WERI-Rb-1 (cell line): ENCODE measurements at regions not wholly inside any gene's neighbourhood (a gene's known extent, or its start where the extent isn't known, plus 50 kb on each side); places are given as distances from the start of the nearest gene placed in this dataset.

Experiments
- DNase-seq: peaks from one replicate; pipeline ENCODE4 v3.0.0-alpha.2; 2020
- H3K27ac ChIP-seq: fragments of 250-450 bp; sonication (Bioruptor Pico); 2 replicates; pipeline ENCODE4 v1.5.1; 2020; ENCODE audit warnings: mild to moderate bottlenecking, moderate library complexity
- H3K27me3 ChIP-seq: fragments of 250-450 bp; sonication (Bioruptor Pico); 2 replicates; pipeline ENCODE4 v1.5.1; 2021; ENCODE audit warnings: mild to moderate bottlenecking, low read depth, moderate library complexity; ENCODE audit not compliant: insufficient read depth, severe bottlenecking
- H3K36me3 ChIP-seq: fragments of 250-450 bp; sonication (Bioruptor Pico); 2 replicates; pipeline ENCODE4 v1.5.1; 2020; ENCODE audit warnings: mild to moderate bottlenecking, moderate library complexity
- H3K4me3 ChIP-seq: 2 replicates; pipeline ENCODE4 v1.5.1; 2011; ENCODE audit warnings: low read depth, mild to moderate bottlenecking, control low read depth, low read length
- H3K9me3 ChIP-seq: fragments of 250-450 bp; sonication (Bioruptor Pico); 2 replicates; pipeline ENCODE4 v1.5.1; 2021; ENCODE audit warnings: mild to moderate bottlenecking, moderate library complexity; ENCODE audit not compliant: severe bottlenecking
- CTCF ChIP-seq: IDR thresholded peaks from 2 replicates; pipeline ENCODE4 v1.5.1; 2011; ENCODE audit warnings: low read depth, mild to moderate bottlenecking, control low read depth, inconsistent platforms, low read length

DNA sequence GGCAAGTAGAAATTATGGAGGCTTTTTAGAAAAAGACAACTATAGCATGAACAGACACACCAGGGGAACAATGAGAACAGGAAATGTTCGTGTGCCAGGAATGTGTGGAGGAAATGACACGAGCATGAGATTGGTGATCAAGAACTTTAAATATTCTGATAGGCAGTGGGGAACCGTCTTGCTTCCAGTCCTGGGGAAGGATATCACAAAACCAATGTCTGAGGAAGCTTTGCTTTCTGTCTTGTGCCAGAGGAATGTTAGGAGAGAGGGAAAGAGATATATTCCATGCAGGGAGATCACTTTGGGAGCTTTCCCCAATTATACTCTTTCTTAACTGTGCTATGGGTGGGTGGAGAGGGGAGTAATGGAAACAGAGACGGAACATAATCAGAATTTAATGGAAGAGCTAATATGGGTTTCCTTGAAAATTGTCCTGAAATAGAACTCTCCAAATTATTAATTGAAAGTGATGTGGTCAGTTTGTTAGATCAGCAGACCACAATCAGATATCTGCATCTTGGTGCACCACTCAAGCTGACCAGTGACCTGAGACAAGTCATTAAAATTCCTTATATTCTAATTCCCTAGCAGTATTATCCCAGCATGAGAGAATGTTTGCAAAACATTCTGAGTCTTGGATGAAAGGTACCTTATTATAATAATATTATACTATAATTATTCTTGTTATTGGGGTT, 178.2 kb downstream of the SOX4 start:
- H3K27ac ChIP-seq, result no peak overlapping the region
- no peaks in the 10 kb centered on the region for H3K27me3 ChIP-seq
- no peak for DNase-seq
- H3K9me3 ChIP-seq, result no peaks in the 10 kb centered on the region
- no peak for TF ChIP-seq CTCF
- no peaks in the 10 kb centered on the region for H3K36me3 ChIP-seq
- H3K4me3 ChIP-seq, result no peak overlapping the region

- H3K4me3 ChIP-seq, result no peak overlapping the region
- no peak for DNase-seq
- no peak overlapping the region for H3K27ac ChIP-seq
- no peaks in the 10 kb centered on the region for H3K9me3 ChIP-seq
- H3K27me3 ChIP-seq, result no peaks in the 10 kb centered on the region
- no peak for TF ChIP-seq CTCF
- H3K36me3 ChIP-seq, result no peaks in the 10 kb centered on the region
These were observed 178.9 kb downstream of the SOX4 start for GRCh38 chr6:21772477-21772876.

GRCh38 chr6:21772884-21773575, 179.5 kb downstream of the SOX4 start:
- Histone ChIP-seq H3K9me3 (no peaks in the 10 kb centered on the region), H3K27ac (no peak overlapping the region), H3K36me3 (no peaks in the 10 kb centered on the region), H3K4me3 (no peak overlapping the region), H3K27me3 (no peaks in the 10 kb centered on the region)
- TF ChIP-seq CTCF, result no peak
- no peak for DNase-seq

GRCh38 chr6:21773576-21773968, 180.0 kb downstream of the SOX4 start:
- Histone ChIP-seq H3K9me3 (no peaks in the 10 kb centered on the region), H3K27ac (no peak overlapping the region), H3K36me3 (no peaks in the 10 kb centered on the region), H3K27me3 (no peaks in the 10 kb centered on the region), H3K4me3 (no peak overlapping the region)
- no peak for TF ChIP-seq CTCF
- DNase-seq, result no peak

DNA sequence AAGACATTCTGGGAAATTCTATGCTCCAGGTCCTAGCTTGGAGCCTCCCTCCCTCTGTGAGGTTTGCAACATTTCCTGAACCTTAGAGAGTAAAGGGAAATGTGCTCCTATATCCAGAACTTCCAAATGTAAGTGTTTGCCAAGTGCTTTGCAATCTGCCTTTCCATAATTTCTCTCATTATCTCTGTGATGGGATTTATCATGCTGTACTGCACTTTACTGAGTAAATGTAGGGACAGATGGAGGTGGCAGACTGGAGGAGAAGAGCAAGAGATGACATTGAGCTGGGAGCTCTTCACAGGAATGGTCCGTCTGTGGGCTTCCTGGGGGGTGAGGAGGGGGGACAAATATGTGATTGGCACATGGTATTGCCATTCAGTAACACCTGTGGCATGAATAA, 184.3 kb downstream of the SOX4 start:
- Histone ChIP-seq H3K27ac (no peak overlapping the region), H3K9me3 (no peaks in the 10 kb centered on the region), H3K27me3 (no peaks in the 10 kb centered on the region), H3K4me3 (no peak overlapping the region), H3K36me3 (no peaks in the 10 kb centered on the region)
- no peak for TF ChIP-seq CTCF
- DNase-seq, result no peak
